ENCODE measurements at regions not wholly inside any gene's neighbourhood (a gene's known extent, or its start where the extent isn't known, plus 50 kb on each side); places are given as distances from the start of the nearest gene placed in this dataset.

GRCh38 chr13:80116107-80116506 is 224.8 kb downstream of the SPRY2 start:
- no peaks in the 10 kb centered on the region for H3K36me3 ChIP-seq
- H3K27ac ChIP-seq = no peak overlapping the region
- no peak for DNase-seq
- H3K4me1 ChIP-seq (ENCODE audit: insufficient read depth) = no peaks in the 10 kb centered on the region
- H3K27me3 ChIP-seq = no peaks in the 10 kb centered on the region
- H3K9me3 ChIP-seq = no peaks in the 10 kb centered on the region
- WGBS, 3 donors = 73 to 80% (median 78%) methylated on average over 3 of the region's 3 CpGs
- H3K4me3 ChIP-seq = no peak overlapping the region
- intact Hi-C loops (cut with DNase I) = no loop called here
- TF ChIP-seq CTCF (IDR thresholded peaks at IDR 0.05) = no peak
- TF ChIP-seq POLR2A (IDR thresholded peaks at IDR 0.05) = no peak

- Histone ChIP-seq H3K4me3 (no peak overlapping the region), H3K36me3 (no peaks in the 10 kb centered on the region), H3K27me3 (no peaks in the 10 kb centered on the region), H3K27ac (no peak overlapping the region), H3K4me1 (ENCODE audit: insufficient read depth) (no peaks in the 10 kb centered on the region), H3K9me3 (no peaks in the 10 kb centered on the region)
- 71 to 85% (median 73%) methylated on average over 1 of the region's 1 CpG for WGBS, 3 donors
- intact Hi-C loops (cut with DNase I) = no loop called here
- TF ChIP-seq CTCF (IDR thresholded peaks at IDR 0.05) = no peak
- no peak for TF ChIP-seq POLR2A (IDR thresholded peaks at IDR 0.05)
- no peak for TF ChIP-seq EP300 (IDR thresholded peaks at IDR 0.05)
- DNase-seq = no peak
These were observed 225.3 kb downstream of the SPRY2 start for GRCh38 chr13:80115616-80116015.

GRCh38 chr13:80113714-80114454 is 227.0 kb downstream of the SPRY2 start:
- no peaks in the 10 kb centered on the region for H3K27me3 ChIP-seq
- WGBS, 3 donors = 95 to 98% (median 96%) methylated on average over 2 of the region's 2 CpGs
- H3K4me3 ChIP-seq = no peak overlapping the region
- intact Hi-C loops (cut with DNase I) = no loop called here
- no peak overlapping the region for H3K27ac ChIP-seq
- no peak for DNase-seq
- H3K4me1 ChIP-seq (ENCODE audit: insufficient read depth) = no peaks in the 10 kb centered on the region
- no peaks in the 10 kb centered on the region for H3K36me3 ChIP-seq
- H3K9me3 ChIP-seq = no peaks in the 10 kb centered on the region
- no peak for TF ChIP-seq CTCF (IDR thresholded peaks at IDR 0.05)
- TF ChIP-seq EP300 (IDR thresholded peaks at IDR 0.05) = no peak
- no peak for TF ChIP-seq POLR2A (IDR thresholded peaks at IDR 0.05)

- Histone ChIP-seq H3K27me3 (no peaks in the 10 kb centered on the region), H3K36me3 (no peaks in the 10 kb centered on the region), H3K4me1 (ENCODE audit: insufficient read depth) (no peaks in the 10 kb centered on the region), H3K9me3 (no peaks in the 10 kb centered on the region), H3K27ac (no peak overlapping the region), H3K4me3 (no peak overlapping the region)
- TF ChIP-seq CTCF (IDR thresholded peaks at IDR 0.05) (no peak), EP300 (IDR thresholded peaks at IDR 0.05) (no peak), POLR2A (IDR thresholded peaks at IDR 0.05) (no peak)
- intact Hi-C loops (cut with DNase I) = no loop called here
- DNase-seq = no peak
- 66 to 77% (median 68%) methylated on average over 3 of the region's 3 CpGs for WGBS, 3 donors
These were observed 231.6 kb downstream of the SPRY2 start for GRCh38 chr13:80109303-80109702.

Data from ovary (tissue), 7 donors.